Thymus (tissue), 11 donors: ENCODE measurements at regions not wholly inside any gene's neighbourhood (a gene's known extent, or its start where the extent isn't known, plus 50 kb on each side); places are given as distances from the start of the nearest gene placed in this dataset.
"Not testable (repeated sequence)": the region's sequence is repeated elsewhere in the genome, so short reads cannot be mapped to it uniquely, and the experiment has no call there.

Experiments used
- DNase-seq, 9 donors: peaks; one replicate each; pipeline ENCODE4 v3.0.0-alpha.2; 2013; ENCODE audit warnings: low spot score in 9 of 9, low read depth in 6 of 9, missing footprints in 1 of 9
- H3K27ac ChIP-seq, 2 donors: one replicate each; pipeline ENCODE4 v1.5.1; 2013; ENCODE audit warnings: control low read depth in 1 of 2, low read depth in 1 of 2, low read length in 1 of 2, mild to moderate bottlenecking in 1 of 2, moderate library complexity in 1 of 2
- H3K27me3 ChIP-seq, 2 donors: one replicate each; pipeline ENCODE4 v1.5.1; 2013; ENCODE audit warnings: low read length in 1 of 2; ENCODE audit not compliant: control insufficient read depth in 2 of 2, insufficient read depth in 1 of 2
- H3K36me3 ChIP-seq, 2 donors: one replicate each; pipeline ENCODE4 v1.5.1; 2013; ENCODE audit warnings: low read length in 1 of 2, mild to moderate bottlenecking in 1 of 2, moderate library complexity in 1 of 2; ENCODE audit not compliant: control insufficient read depth in 2 of 2, insufficient read depth in 2 of 2
- H3K4me1 ChIP-seq, 2 donors: one replicate each; pipeline ENCODE4 v1.5.1; 2013; ENCODE audit warnings: low read length in 2 of 2; ENCODE audit not compliant: control insufficient read depth in 2 of 2, insufficient read depth in 2 of 2
- H3K4me3 ChIP-seq, 2 donors: one replicate each; pipeline ENCODE4 v1.5.1; 2013; ENCODE audit warnings: low read length in 2 of 2, control low read depth in 1 of 2, mild to moderate bottlenecking in 1 of 2
- H3K9me3 ChIP-seq, 2 donors: one replicate each; pipeline ENCODE4 v1.5.1; 2013; ENCODE audit warnings: low read length in 1 of 2, mild to moderate bottlenecking in 1 of 2; ENCODE audit not compliant: control insufficient read depth in 2 of 2, insufficient read depth in 1 of 2
- WGBS: extraction: QIAGEN DNeasy Blood & Tissue Kit; methylation state at CpG from one replicate; pipeline ENCODE4 v1.1.7; 2013; 5-methylcytosine and 5-hydroxymethylcytosine counted together
- donor health status: healthy.

- Histone ChIP-seq H3K4me3 (no peak overlapping the region), H3K4me1 (no peaks in the 10 kb centered on the region), H3K27me3 (no peaks in the 10 kb centered on the region), H3K9me3 (no peaks in the 10 kb centered on the region), H3K36me3 (no peaks in the 10 kb centered on the region), H3K27ac (no peak overlapping the region)
- DNase-seq, result no peak
- 40% methylated on average over 2 of the region's 2 CpGs for WGBS
Observed at GRCh38 chr18:47389210-47389609, 137.8 kb upstream of the SKOR2 start.

- no peak for DNase-seq
- no peak overlapping the region for H3K27ac ChIP-seq
- H3K4me1 ChIP-seq, result no peaks in the 10 kb centered on the region
Observed at GRCh38 chr18:47387864-47388263, 136.4 kb upstream of the SKOR2 start.

GRCh38 chr18:47383729-47384128 lies 132.3 kb upstream of the SKOR2 start:
- no peak overlapping the region for H3K4me3 ChIP-seq
- no peaks in the 10 kb centered on the region for H3K9me3 ChIP-seq
- DNase-seq, result no peak
- H3K36me3 ChIP-seq, result no peaks in the 10 kb centered on the region
- H3K27ac ChIP-seq, result no peak overlapping the region
- no peaks in the 10 kb centered on the region for H3K27me3 ChIP-seq
- WGBS, result 83% methylated on average over 1 of the region's 1 CpG
- H3K4me1 ChIP-seq, result no peaks in the 10 kb centered on the region

More at GRCh38 chr18:47387864-47388263, 136.4 kb upstream of the SKOR2 start:
- no peaks in the 10 kb centered on the region for H3K27me3 ChIP-seq
- no peaks in the 10 kb centered on the region for H3K9me3 ChIP-seq
- no peaks in the 10 kb centered on the region for H3K36me3 ChIP-seq
- no peak overlapping the region for H3K4me3 ChIP-seq

DNA sequence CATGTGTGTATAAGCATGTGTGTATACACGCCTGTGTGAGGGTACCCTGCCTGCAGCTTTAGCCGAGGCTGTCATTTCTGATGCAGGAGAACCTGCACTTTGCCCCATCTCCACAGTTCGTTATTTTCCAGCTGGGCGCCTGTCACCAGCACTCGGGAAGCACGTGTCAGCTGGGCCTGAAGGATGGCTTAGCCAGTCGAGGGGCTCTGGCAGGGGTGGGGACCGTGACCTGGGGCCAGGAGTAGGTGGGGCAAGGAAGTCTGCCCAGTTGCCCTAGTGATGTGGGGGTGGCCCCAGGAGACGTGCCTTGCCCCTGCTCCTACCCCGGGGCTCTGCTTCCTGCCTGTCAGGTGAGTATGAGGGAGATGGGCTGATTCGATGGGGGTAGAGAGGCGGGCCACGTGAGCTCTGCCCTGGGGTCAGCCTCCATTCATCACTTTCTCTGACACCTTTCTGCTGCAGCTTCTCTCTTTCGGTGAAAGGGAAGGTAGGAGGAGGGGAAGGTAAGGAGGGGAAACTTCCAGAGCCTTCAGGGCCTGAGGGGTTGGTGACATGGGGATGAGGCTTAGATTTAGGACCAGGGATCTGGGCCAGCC lies 130.6 kb upstream of the SKOR2 start:
- H3K27ac ChIP-seq, result no peak overlapping the region
- no peaks in the 10 kb centered on the region for H3K4me1 ChIP-seq
- DNase-seq, result no peak
- no peaks in the 10 kb centered on the region for H3K36me3 ChIP-seq
- WGBS, result 45% methylated on average over 14 of the region's 14 CpGs
- H3K9me3 ChIP-seq, result no peaks in the 10 kb centered on the region
- no peak overlapping the region for H3K4me3 ChIP-seq
- no peaks in the 10 kb centered on the region for H3K27me3 ChIP-seq

DNA sequence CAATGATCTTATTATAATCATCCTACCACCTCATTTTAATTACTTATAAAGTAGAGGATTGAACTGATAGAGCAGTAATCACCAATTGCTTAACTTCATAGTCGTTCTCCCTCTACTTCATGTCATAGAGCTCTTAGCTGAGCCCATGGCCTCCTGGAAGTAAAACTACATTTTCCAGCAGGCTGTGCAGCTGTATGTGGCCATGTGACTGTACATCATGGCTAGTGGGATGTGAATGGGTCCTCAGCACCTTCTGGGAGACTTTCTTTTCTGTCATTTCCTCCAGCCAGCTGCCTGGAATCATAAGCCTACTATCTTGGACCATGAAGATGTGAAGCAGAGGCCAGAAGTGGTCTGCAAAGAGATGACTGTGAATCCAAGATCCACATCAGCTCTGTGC lies 128.7 kb upstream of the SKOR2 start:
- no peak for DNase-seq
- H3K4me1 ChIP-seq, result no peaks in the 10 kb centered on the region
- H3K4me3 ChIP-seq, result no peak overlapping the region
- H3K9me3 ChIP-seq, result no peaks in the 10 kb centered on the region
- no peaks in the 10 kb centered on the region for H3K36me3 ChIP-seq
- no peak overlapping the region for H3K27ac ChIP-seq
- WGBS, result 93% methylated on average over 1 of the region's 1 CpG
- H3K27me3 ChIP-seq, result no peaks in the 10 kb centered on the region

GRCh38 chr18:47373465-47373864 lies 122.0 kb upstream of the SKOR2 start:
- WGBS, result 97% methylated on average over 3 of the region's 3 CpGs
- no peak for DNase-seq
- H3K4me3 ChIP-seq, result no peak overlapping the region
- H3K36me3 ChIP-seq, result no peaks in the 10 kb centered on the region
- no peak overlapping the region for H3K27ac ChIP-seq
- H3K9me3 ChIP-seq, result no peaks in the 10 kb centered on the region
- no peaks in the 10 kb centered on the region for H3K27me3 ChIP-seq
- no peaks in the 10 kb centered on the region for H3K4me1 ChIP-seq

GRCh38 chr18:47370052-47370451 lies 118.6 kb upstream of the SKOR2 start:
- Histone ChIP-seq H3K4me1 (no peaks in the 10 kb centered on the region), H3K27ac (no peak overlapping the region), H3K4me3 (no peak overlapping the region), H3K9me3 (no peaks in the 10 kb centered on the region), H3K27me3 (no peaks in the 10 kb centered on the region), H3K36me3 (no peaks in the 10 kb centered on the region)
- DNase-seq, result no peak
- 85% methylated on average over 2 of the region's 2 CpGs for WGBS

DNA sequence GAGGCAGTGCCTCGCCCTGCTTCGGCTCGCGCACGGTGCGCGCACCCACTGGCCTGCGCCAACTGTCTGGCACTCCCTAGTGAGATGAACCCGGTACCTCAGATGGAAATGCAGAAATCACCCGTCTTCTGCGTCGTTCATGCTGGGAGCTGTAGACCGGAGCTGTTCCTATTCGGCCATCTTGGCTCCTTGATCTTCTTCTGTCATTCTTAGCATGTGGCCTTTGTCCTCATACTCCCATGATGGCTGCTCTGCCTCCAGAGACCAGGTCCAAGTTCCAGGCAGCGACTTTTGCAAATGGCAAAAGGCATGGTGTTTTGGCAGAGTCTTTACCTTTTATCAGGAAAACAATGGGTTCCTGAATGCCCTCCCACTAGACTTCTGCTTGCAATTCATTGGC lies 102.6 kb upstream of the SKOR2 start:
- not testable (repeated sequence) for H3K27me3 ChIP-seq, H3K4me3 ChIP-seq, H3K9me3 ChIP-seq, H3K4me1 ChIP-seq, DNase-seq, H3K27ac ChIP-seq, H3K36me3 ChIP-seq
- WGBS, result 93% methylated on average over 15 of the region's 15 CpGs

DNA sequence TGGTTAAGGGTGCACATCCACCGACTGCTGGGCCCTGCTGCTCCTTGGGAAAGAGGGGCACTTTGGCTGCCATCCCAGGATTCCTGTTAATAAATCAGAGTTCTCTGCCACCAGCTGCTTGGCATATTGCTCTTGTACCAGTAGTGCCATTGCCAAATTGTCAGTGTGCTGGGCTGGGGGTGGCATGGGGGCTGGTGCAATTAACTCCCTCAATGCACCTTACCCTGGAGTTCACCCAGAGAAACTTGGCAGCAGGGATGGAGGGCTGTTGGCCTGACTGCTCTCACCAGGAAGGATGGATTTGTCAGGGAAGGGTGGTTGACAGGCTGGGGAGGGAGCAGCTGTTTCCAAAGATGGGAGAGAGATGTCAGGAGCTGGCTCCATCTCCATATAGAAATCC lies 94.6 kb upstream of the SKOR2 start:
- Histone ChIP-seq H3K27ac (no peak overlapping the region), H3K4me1 (no peaks in the 10 kb centered on the region), H3K4me3 (no peak overlapping the region), H3K27me3 (no peaks in the 10 kb centered on the region), H3K36me3 (no peaks in the 10 kb centered on the region), H3K9me3 (no peaks in the 10 kb centered on the region)
- DNase-seq, result no peak
- WGBS, result 88% methylated on average over 1 of the region's 1 CpG

- no peaks in the 10 kb centered on the region for H3K27me3 ChIP-seq
- no peaks in the 10 kb centered on the region for H3K4me1 ChIP-seq
- DNase-seq, result no peak
- H3K4me3 ChIP-seq, result no peak overlapping the region
- 84% methylated on average over 4 of the region's 4 CpGs for WGBS
- H3K27ac ChIP-seq, result no peak overlapping the region
- no peaks in the 10 kb centered on the region for H3K9me3 ChIP-seq
- H3K36me3 ChIP-seq, result no peaks in the 10 kb centered on the region
Observed at GRCh38 chr18:47345291-47345690, 93.8 kb upstream of the SKOR2 start.
